Stomach (tissue), 8 donors: ENCODE measurements at regions not wholly inside any gene's neighbourhood (a gene's known extent, or its start where the extent isn't known, plus 50 kb on each side); places are given as distances from the start of the nearest gene placed in this dataset.

Experiments
- DNase-seq, 2 donors: peaks; one replicate each; pipeline versions ENCODE4 v3.0.0 to v3.0.0-alpha.2; 2013 to 2019
- H3K27ac ChIP-seq, 5 donors: fragments of 200-600 bp in 4 of 5; sonication (generic) in 4 of 5; one replicate each; pipeline ENCODE4 v1.5.1; 2013 to 2019; ENCODE audit warnings: mild to moderate bottlenecking in 1 of 5, moderate library complexity in 1 of 5
- H3K27me3 ChIP-seq, 3 donors: fragments of 200-600 bp; sonication (generic); one replicate each; pipeline ENCODE4 v1.5.1; 2017 to 2019; ENCODE audit warnings: mixed run types in 1 of 3
- H3K36me3 ChIP-seq, 4 donors: fragments of 200-600 bp; sonication (generic); 1 replicate in 3 of 4; 2 replicates in 1 of 4; pipeline ENCODE4 v1.5.1; 2016 to 2019
- H3K4me1 ChIP-seq, 4 donors: fragments of 200-600 bp; sonication (generic); one replicate each; pipeline ENCODE4 v1.5.1; 2016 to 2019
- H3K4me3 ChIP-seq, 4 donors: fragments of 200-600 bp; sonication (generic) in 3 of 4; one replicate each; pipeline ENCODE4 v1.5.1; 2016 to 2019; ENCODE audit warnings: mild to moderate bottlenecking in 1 of 4
- H3K9me3 ChIP-seq, 4 donors: fragments of 200-600 bp; sonication (generic); one replicate each; pipeline ENCODE4 v1.5.1; 2016 to 2019
- EP300 ChIP-seq: sonication (generic); formaldehyde crosslinking; IDR thresholded peaks from one replicate; pipeline ENCODE4 v1.6.1; 2017; ENCODE audit warnings: antibody characterized with exemption
- POLR2A ChIP-seq, 4 donors: fragments of 450-650 bp; IDR thresholded peaks; one replicate each; pipeline ENCODE4 v1.6.1; 2016; ENCODE audit warnings: antibody characterized with exemption in 4 of 4, control low read depth in 2 of 4, mild to moderate bottlenecking in 1 of 4, moderate library complexity in 1 of 4
- POLR2AphosphoS5 ChIP-seq, 3 donors: sonication (generic); formaldehyde crosslinking; IDR thresholded peaks; one replicate each; pipeline ENCODE4 v1.6.1; 2016; ENCODE audit warnings: antibody characterized with exemption in 3 of 3
- WGBS, 5 donors: extraction: QIAGEN DNeasy Blood & Tissue Kit in 3 of 5; methylation state at CpG; one replicate each; pipeline versions ENCODE4 v1.1.5 to v1.1.7; 2013 to 2018; 5-methylcytosine and 5-hydroxymethylcytosine counted together
- intact Hi-C: fragments of 100-400 bp; cut with DNase I; formaldehyde crosslinking; loops from one replicate; pipeline ENCODE4 v1.15.1; 2023; ENCODE audit warnings: low total_unique reads
- TF ChIP-seq, protein P1 (sequence below), 7 experiments: fragments of 450-650 bp in 4 of 7; fragments of 200-600 bp in 3 of 7; sonication (generic) in 3 of 7; IDR thresholded peaks; one replicate each; pipeline ENCODE4 v1.5.1; 2016 to 2019; ENCODE audit warnings: antibody characterized with exemption in 7 of 7, control low read depth in 2 of 7, mild to moderate bottlenecking in 1 of 7
- donor health status: healthy with polysubstance abuse.
- donor health status: Bipolar disorder and iron deficiency.
- donor health status: healthy.

DNA sequence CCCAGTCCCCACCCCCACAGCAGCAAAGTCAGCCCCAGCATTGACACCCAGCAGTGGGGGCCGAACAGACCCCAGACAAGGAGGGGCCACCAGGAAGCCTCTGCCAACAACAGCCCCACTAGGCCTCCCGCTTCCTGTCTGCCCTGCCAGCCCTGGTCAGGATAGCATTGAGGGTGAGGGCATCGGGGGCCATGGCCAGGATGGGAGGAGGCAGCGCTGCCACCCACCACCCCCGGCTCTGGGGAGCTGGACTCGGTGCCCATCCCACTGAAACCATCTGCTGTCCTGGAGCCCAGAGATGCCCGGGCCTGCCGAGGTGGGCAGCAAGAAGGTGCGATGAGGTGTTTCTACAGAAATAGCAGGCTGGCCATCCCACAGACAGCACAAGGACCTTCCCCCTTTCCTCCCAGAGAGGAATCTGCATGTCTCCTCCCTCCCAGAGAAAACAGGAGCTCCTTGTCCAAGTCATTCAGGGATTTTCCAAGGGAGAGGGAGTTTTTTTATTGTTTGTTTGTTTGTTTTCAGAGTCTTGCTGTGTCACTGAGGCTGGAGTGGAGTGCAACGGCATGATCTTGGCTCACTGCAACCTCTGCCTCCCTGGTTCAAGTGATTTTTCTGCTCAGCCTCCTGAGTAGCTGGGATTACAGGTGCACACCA is 62.1 kb upstream of the BHLHE23 start:
- WGBS, 5 donors = 68 to 75% (median 71%) methylated on average over 6 to 10 of the region's 10 CpGs
- no peak overlapping the region for H3K4me3 ChIP-seq
- no peak for DNase-seq
- no peak overlapping the region for H3K27ac ChIP-seq
- peaks cover 0 to 16% (median 4%) of the 10 kb centered on the region in 4 donors for H3K4me1 ChIP-seq
- H3K9me3 ChIP-seq = no peaks in the 10 kb centered on the region
- intact Hi-C loops = no loop called here
- peaks cover 26 to 100% (median 74%) of the 10 kb centered on the region in 3 donors for H3K27me3 ChIP-seq
- H3K36me3 ChIP-seq = no peaks in the 10 kb centered on the region
- TF ChIP-seq POLR2AphosphoS5 (IDR thresholded peaks at IDR 0.05) (no peak), EP300 (no peak), POLR2A (IDR thresholded peaks at IDR 0.05) (no peak)
- TF ChIP-seq, protein P1, sequence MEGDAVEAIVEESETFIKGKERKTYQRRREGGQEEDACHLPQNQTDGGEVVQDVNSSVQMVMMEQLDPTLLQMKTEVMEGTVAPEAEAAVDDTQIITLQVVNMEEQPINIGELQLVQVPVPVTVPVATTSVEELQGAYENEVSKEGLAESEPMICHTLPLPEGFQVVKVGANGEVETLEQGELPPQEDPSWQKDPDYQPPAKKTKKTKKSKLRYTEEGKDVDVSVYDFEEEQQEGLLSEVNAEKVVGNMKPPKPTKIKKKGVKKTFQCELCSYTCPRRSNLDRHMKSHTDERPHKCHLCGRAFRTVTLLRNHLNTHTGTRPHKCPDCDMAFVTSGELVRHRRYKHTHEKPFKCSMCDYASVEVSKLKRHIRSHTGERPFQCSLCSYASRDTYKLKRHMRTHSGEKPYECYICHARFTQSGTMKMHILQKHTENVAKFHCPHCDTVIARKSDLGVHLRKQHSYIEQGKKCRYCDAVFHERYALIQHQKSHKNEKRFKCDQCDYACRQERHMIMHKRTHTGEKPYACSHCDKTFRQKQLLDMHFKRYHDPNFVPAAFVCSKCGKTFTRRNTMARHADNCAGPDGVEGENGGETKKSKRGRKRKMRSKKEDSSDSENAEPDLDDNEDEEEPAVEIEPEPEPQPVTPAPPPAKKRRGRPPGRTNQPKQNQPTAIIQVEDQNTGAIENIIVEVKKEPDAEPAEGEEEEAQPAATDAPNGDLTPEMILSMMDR (IDR thresholded peaks at IDR 0.05) = no peak

DNA sequence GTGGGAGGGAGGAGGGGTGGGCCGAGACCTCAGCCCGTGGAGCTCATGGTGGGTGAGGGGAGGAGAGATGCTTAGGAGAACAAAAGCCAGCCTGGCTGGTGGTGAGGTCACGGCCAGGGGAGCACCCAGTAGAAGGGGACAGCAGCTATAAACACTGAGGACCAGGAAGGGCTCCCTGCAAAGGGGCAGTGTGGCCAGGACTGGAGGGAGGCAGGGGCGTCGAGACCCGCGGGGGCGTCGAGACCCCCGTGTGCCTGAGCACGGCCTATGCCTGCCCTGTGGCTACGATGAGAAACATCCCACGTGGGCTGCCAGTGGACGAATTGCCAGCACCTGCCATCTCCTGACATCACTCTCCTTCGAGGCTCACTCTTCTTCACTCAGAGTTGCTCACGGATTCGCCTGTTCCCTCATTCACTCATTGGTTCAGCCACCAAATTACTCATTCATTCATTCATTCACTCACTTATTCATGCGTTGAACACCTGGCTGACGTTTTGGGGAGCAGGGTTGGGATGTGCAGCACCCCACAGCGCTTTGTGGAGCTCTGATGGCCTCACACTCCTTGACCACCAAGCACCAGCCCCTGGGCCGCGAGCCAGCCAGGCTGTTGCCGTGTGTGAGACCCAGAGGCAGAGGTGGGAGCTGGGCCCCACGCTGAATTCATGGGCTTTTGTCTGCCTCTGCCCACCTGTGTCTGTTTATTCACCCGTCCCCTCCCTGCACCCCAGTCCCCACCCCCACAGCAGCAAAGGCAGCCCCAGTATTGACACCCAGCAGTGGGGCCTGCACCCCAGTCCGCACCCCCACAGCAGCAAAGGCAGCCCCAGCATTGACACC is 61.2 kb upstream of the BHLHE23 start:
- intact Hi-C loops = no loop called here
- Histone ChIP-seq H3K27me3 (peaks cover 22 to 100% (median 71%) of the 10 kb centered on the region in 3 donors), H3K4me1 (peaks cover 0 to 16% (median 4%) of the 10 kb centered on the region in 4 donors), H3K9me3 (no peaks in the 10 kb centered on the region), H3K36me3 (no peaks in the 10 kb centered on the region), H3K4me3 (no peak overlapping the region), H3K27ac (no peak overlapping the region)
- DNase-seq = no peak
- TF ChIP-seq POLR2A (IDR thresholded peaks at IDR 0.05) (no peak), POLR2AphosphoS5 (IDR thresholded peaks at IDR 0.05) (no peak), EP300 (no peak)
- TF ChIP-seq, protein P1 (IDR thresholded peaks at IDR 0.05) = no peak
- WGBS, 5 donors = 64 to 75% (median 71%) methylated on average over 19 to 25 of the region's 26 CpGs

DNA sequence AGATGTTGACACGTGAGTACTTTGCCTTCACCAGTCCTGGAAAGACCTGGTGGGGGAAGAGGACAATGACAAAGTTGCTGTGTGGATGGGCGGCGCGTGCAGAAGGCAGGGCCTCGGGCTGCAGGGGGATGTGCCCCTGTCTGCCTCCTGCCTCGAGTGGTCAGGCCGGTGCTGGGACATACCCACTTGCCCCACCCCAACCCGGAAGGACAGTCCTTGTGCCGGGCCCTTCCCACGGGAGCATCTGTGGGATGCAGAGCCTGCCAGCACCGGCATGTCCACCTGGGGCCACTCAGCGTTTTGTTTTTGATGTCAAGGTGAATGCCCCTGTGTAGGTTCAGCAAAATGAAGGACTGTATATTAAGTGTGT is 60.5 kb upstream of the BHLHE23 start:
- 61 to 81% (median 62%) methylated on average over 5 to 12 of the region's 12 CpGs for WGBS, 5 donors
- Histone ChIP-seq H3K36me3 (no peaks in the 10 kb centered on the region), H3K4me3 (no peak overlapping the region), H3K27me3 (peaks cover 18 to 100% (median 64%) of the 10 kb centered on the region in 3 donors), H3K4me1 (peaks cover 0 to 14% (median 3%) of the 10 kb centered on the region in 4 donors), H3K27ac (no peak overlapping the region), H3K9me3 (no peaks in the 10 kb centered on the region)
- DNase-seq = no peak
- intact Hi-C loops = no loop called here
- TF ChIP-seq EP300 (no peak), POLR2A (IDR thresholded peaks at IDR 0.05) (no peak), POLR2AphosphoS5 (IDR thresholded peaks at IDR 0.05) (no peak)
- TF ChIP-seq, protein P1 (IDR thresholded peaks at IDR 0.05) = no peak

DNA sequence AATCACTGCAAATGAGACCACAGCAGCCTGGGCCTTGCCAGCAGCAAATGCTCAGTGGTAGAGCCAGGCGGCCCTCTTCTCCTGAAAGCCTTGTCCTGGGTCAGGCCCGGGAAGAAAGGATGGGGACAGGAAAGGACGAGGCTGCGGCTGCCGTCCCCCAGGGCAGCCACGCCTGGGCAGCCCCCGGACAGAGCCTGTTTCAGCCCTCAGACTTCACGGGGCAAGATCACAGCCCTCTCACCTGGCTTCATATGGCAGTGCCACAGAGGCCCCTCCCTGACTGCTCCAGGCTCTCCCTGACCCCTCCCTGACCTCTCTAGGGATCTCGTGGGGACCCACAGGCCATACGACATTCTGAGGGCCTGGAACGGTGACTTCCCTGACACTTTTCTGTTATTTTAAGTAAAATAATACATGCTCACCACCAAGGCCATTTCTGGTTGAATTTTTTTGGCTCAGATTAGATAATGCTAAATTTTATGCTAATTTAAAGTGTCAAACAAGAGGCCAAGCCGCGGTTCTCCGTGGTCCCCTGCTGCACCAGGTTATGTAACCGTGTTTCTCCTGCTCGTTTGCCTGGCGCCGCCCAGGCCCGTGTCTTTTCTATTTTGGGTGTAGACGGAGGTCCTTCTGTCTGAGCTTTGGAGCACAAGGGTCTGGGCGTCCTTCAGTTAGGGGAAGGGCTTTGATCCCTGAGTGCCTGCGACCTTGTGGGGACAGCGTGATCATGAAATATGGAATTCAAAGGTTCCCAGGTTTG is 59.9 kb upstream of the BHLHE23 start:
- TF ChIP-seq EP300 (no peak), POLR2AphosphoS5 (IDR thresholded peaks at IDR 0.05) (no peak), POLR2A (IDR thresholded peaks at IDR 0.05) (no peak)
- TF ChIP-seq, protein P1 (IDR thresholded peaks at IDR 0.05) = no peak
- intact Hi-C loops = no loop called here
- Histone ChIP-seq H3K4me1 (peaks cover 0 to 8% (median under 1%) of the 10 kb centered on the region in 4 donors), H3K36me3 (no peaks in the 10 kb centered on the region), H3K27me3 (peaks cover 13 to 97% (median 58%) of the 10 kb centered on the region in 3 donors), H3K4me3 (no peak overlapping the region), H3K9me3 (no peaks in the 10 kb centered on the region), H3K27ac (no peak overlapping the region)
- 66 to 70% (median 70%) methylated on average over 15 to 23 of the region's 23 CpGs for WGBS, 5 donors
- no peak for DNase-seq
